ENCODE measurements at regions not wholly inside any gene's neighbourhood (a gene's known extent, or its start where the extent isn't known, plus 50 kb on each side); places are given as distances from the start of the nearest gene placed in this dataset.

- Mint-ChIP-seq H3K36me3 (ENCODE audit: low read depth) (no peaks in the 10 kb centered on the region), H3K27me3 (ENCODE audit: low read depth) (no peaks in the 10 kb centered on the region), H3K27ac (no peak overlapping the region), H3K4me1 (ENCODE audit: low read depth) (no peaks in the 10 kb centered on the region), H3K4me3 (no peak overlapping the region), H3K9me3 (peaks cover 16% of the 10 kb centered on the region)
These were observed 283.0 kb upstream of the MAGI2 start for GRCh38 chr7:79736418-79736817.

GRCh38 chr7:79735012-79735411, 281.5 kb upstream of the MAGI2 start:
- Mint-ChIP-seq H3K27ac (no peak overlapping the region), H3K9me3 (peaks cover 21% of the 10 kb centered on the region), H3K4me3 (no peak overlapping the region), H3K36me3 (ENCODE audit: low read depth) (no peaks in the 10 kb centered on the region), H3K27me3 (ENCODE audit: low read depth) (no peaks in the 10 kb centered on the region), H3K4me1 (ENCODE audit: low read depth) (no peaks in the 10 kb centered on the region)

- Mint-ChIP-seq H3K4me1 (ENCODE audit: low read depth) (no peaks in the 10 kb centered on the region), H3K4me3 (no peak overlapping the region), H3K27me3 (ENCODE audit: low read depth) (no peaks in the 10 kb centered on the region), H3K9me3 (peaks cover 21% of the 10 kb centered on the region), H3K36me3 (ENCODE audit: low read depth) (no peaks in the 10 kb centered on the region), H3K27ac (no peak overlapping the region)
These were observed 280.7 kb upstream of the MAGI2 start for GRCh38 chr7:79734181-79734580.

GRCh38 chr7:79732535-79732934, 279.1 kb upstream of the MAGI2 start:
- Mint-ChIP-seq H3K9me3 (peaks cover 21% of the 10 kb centered on the region), H3K27me3 (ENCODE audit: low read depth) (no peaks in the 10 kb centered on the region), H3K36me3 (ENCODE audit: low read depth) (no peaks in the 10 kb centered on the region), H3K4me1 (ENCODE audit: low read depth) (no peaks in the 10 kb centered on the region), H3K4me3 (no peak overlapping the region), H3K27ac (no peak overlapping the region)

GRCh38 chr7:79730971-79731370, 277.5 kb upstream of the MAGI2 start:
- Mint-ChIP-seq H3K36me3 (ENCODE audit: low read depth) (no peaks in the 10 kb centered on the region), H3K9me3 (peaks cover 21% of the 10 kb centered on the region), H3K27me3 (ENCODE audit: low read depth) (no peaks in the 10 kb centered on the region), H3K4me1 (ENCODE audit: low read depth) (no peaks in the 10 kb centered on the region), H3K4me3 (no peak overlapping the region), H3K27ac (no peak overlapping the region)

GRCh38 chr7:79723833-79724618, 270.6 kb upstream of the MAGI2 start:
- no peaks in the 10 kb centered on the region for H3K9me3 Mint-ChIP-seq
- H3K4me1 Mint-ChIP-seq (ENCODE audit: low read depth): no peaks in the 10 kb centered on the region
- no peak overlapping the region for H3K4me3 Mint-ChIP-seq
- H3K27ac Mint-ChIP-seq: no peak overlapping the region
- H3K27me3 Mint-ChIP-seq (ENCODE audit: low read depth): no peaks in the 10 kb centered on the region
- no peaks in the 10 kb centered on the region for H3K36me3 Mint-ChIP-seq (ENCODE audit: low read depth)

GRCh38 chr7:79722217-79722616, 268.8 kb upstream of the MAGI2 start:
- H3K36me3 Mint-ChIP-seq (ENCODE audit: low read depth): no peaks in the 10 kb centered on the region
- H3K4me1 Mint-ChIP-seq (ENCODE audit: low read depth): no peaks in the 10 kb centered on the region

GRCh38 chr7:79719216-79719615, 265.7 kb upstream of the MAGI2 start:
- Mint-ChIP-seq H3K4me1 (ENCODE audit: low read depth) (no peaks in the 10 kb centered on the region), H3K36me3 (ENCODE audit: low read depth) (no peaks in the 10 kb centered on the region), H3K9me3 (no peaks in the 10 kb centered on the region), H3K4me3 (no peak overlapping the region), H3K27me3 (ENCODE audit: low read depth) (no peaks in the 10 kb centered on the region), H3K27ac (no peak overlapping the region)

More at GRCh38 chr7:79722217-79722616, 268.8 kb upstream of the MAGI2 start:
- Mint-ChIP-seq H3K4me3 (no peak overlapping the region), H3K9me3 (no peaks in the 10 kb centered on the region), H3K27ac (no peak overlapping the region), H3K27me3 (ENCODE audit: low read depth) (no peaks in the 10 kb centered on the region)

GRCh38 chr7:79716329-79716728, 262.9 kb upstream of the MAGI2 start:
- Mint-ChIP-seq H3K27me3 (ENCODE audit: low read depth) (no peaks in the 10 kb centered on the region), H3K36me3 (ENCODE audit: low read depth) (no peaks in the 10 kb centered on the region), H3K27ac (no peak overlapping the region), H3K4me1 (ENCODE audit: low read depth) (no peaks in the 10 kb centered on the region), H3K4me3 (no peak overlapping the region), H3K9me3 (no peaks in the 10 kb centered on the region)

- no peaks in the 10 kb centered on the region for H3K27me3 Mint-ChIP-seq (ENCODE audit: low read depth)
- no peaks in the 10 kb centered on the region for H3K4me1 Mint-ChIP-seq (ENCODE audit: low read depth)
- no peak overlapping the region for H3K4me3 Mint-ChIP-seq
- no peak overlapping the region for H3K27ac Mint-ChIP-seq
- H3K9me3 Mint-ChIP-seq: no peaks in the 10 kb centered on the region
- H3K36me3 Mint-ChIP-seq (ENCODE audit: low read depth): no peaks in the 10 kb centered on the region
These were observed 260.6 kb upstream of the MAGI2 start for GRCh38 chr7:79714081-79714480.

GRCh38 chr7:79713276-79713675, 259.8 kb upstream of the MAGI2 start:
- Mint-ChIP-seq H3K27ac (no peak overlapping the region), H3K4me1 (ENCODE audit: low read depth) (no peaks in the 10 kb centered on the region)

GRCh38 chr7:79711660-79712059, 258.2 kb upstream of the MAGI2 start:
- Mint-ChIP-seq H3K36me3 (ENCODE audit: low read depth) (no peaks in the 10 kb centered on the region), H3K27me3 (ENCODE audit: low read depth) (no peaks in the 10 kb centered on the region), H3K4me3 (no peak overlapping the region), H3K27ac (no peak overlapping the region), H3K9me3 (no peaks in the 10 kb centered on the region), H3K4me1 (ENCODE audit: low read depth) (no peaks in the 10 kb centered on the region)

More at GRCh38 chr7:79713276-79713675, 259.8 kb upstream of the MAGI2 start:
- no peaks in the 10 kb centered on the region for H3K27me3 Mint-ChIP-seq (ENCODE audit: low read depth)
- no peak overlapping the region for H3K4me3 Mint-ChIP-seq
- no peaks in the 10 kb centered on the region for H3K36me3 Mint-ChIP-seq (ENCODE audit: low read depth)
- H3K9me3 Mint-ChIP-seq: no peaks in the 10 kb centered on the region

GRCh38 chr7:79709574-79710409, 256.3 kb upstream of the MAGI2 start:
- no peak overlapping the region for H3K27ac Mint-ChIP-seq
- no peaks in the 10 kb centered on the region for H3K4me1 Mint-ChIP-seq (ENCODE audit: low read depth)

GRCh38 chr7:79702116-79702515, 248.6 kb upstream of the MAGI2 start:
- no peak overlapping the region for H3K4me3 Mint-ChIP-seq
- no peaks in the 10 kb centered on the region for H3K4me1 Mint-ChIP-seq (ENCODE audit: low read depth)
- no peaks in the 10 kb centered on the region for H3K36me3 Mint-ChIP-seq (ENCODE audit: low read depth)

More at GRCh38 chr7:79709574-79710409, 256.3 kb upstream of the MAGI2 start:
- Mint-ChIP-seq H3K4me3 (no peak overlapping the region), H3K27me3 (ENCODE audit: low read depth) (no peaks in the 10 kb centered on the region), H3K9me3 (no peaks in the 10 kb centered on the region), H3K36me3 (ENCODE audit: low read depth) (no peaks in the 10 kb centered on the region)

GRCh38 chr7:79692015-79692414, 238.5 kb upstream of the MAGI2 start:
- Mint-ChIP-seq H3K27ac (no peak overlapping the region), H3K27me3 (ENCODE audit: low read depth) (no peaks in the 10 kb centered on the region), H3K9me3 (no peaks in the 10 kb centered on the region), H3K4me1 (ENCODE audit: low read depth) (no peaks in the 10 kb centered on the region), H3K36me3 (ENCODE audit: low read depth) (no peaks in the 10 kb centered on the region), H3K4me3 (no peak overlapping the region)

More at GRCh38 chr7:79702116-79702515, 248.6 kb upstream of the MAGI2 start:
- no peaks in the 10 kb centered on the region for H3K9me3 Mint-ChIP-seq
- H3K27ac Mint-ChIP-seq: no peak overlapping the region
- H3K27me3 Mint-ChIP-seq (ENCODE audit: low read depth): no peaks in the 10 kb centered on the region
